Transverse colon (tissue), 4 donors: ENCODE measurements at regions not wholly inside any gene's neighbourhood (a gene's known extent, or its start where the extent isn't known, plus 50 kb on each side); places are given as distances from the start of the nearest gene placed in this dataset.

ENCODE experiments used
- DNase-seq: peaks from one replicate; pipeline ENCODE4 v3.0.0-alpha.2; 2019
- H3K27ac ChIP-seq, 4 donors: fragments of 200-600 bp; sonication (generic); 2 replicates each; pipeline ENCODE4 v1.5.1; 2016 to 2018; ENCODE audit warnings: inconsistent platforms in 4 of 4
- H3K27me3 ChIP-seq: fragments of 200-600 bp; sonication (generic); 2 replicates; pipeline ENCODE4 v1.5.1; 2017; ENCODE audit warnings: inconsistent platforms
- H3K36me3 ChIP-seq, 4 donors: fragments of 200-600 bp; sonication (generic); 2 replicates each; pipeline ENCODE4 v1.5.1; 2017 to 2019; ENCODE audit warnings: inconsistent platforms in 4 of 4
- H3K4me1 ChIP-seq, 4 donors: fragments of 200-600 bp; sonication (generic); 2 replicates each; pipeline ENCODE4 v1.5.1; 2017 to 2020; ENCODE audit warnings: inconsistent platforms in 4 of 4
- H3K4me3 ChIP-seq, 4 donors: fragments of 200-600 bp; sonication (generic); 1 replicate in 1 of 4; 2 replicates in 3 of 4; pipeline versions ENCODE4 v1.5.1 to v1.6.1; 2017 to 2019; ENCODE audit warnings: inconsistent platforms in 4 of 4
- H3K9me3 ChIP-seq, 2 donors: fragments of 200-600 bp; sonication (generic); 2 replicates each; pipeline ENCODE4 v1.5.1; 2017 to 2019; ENCODE audit warnings: inconsistent platforms in 2 of 2
- CTCF ChIP-seq, 5 experiments: fragments of 200-600 bp in 3 of 5; fragments of 450-650 bp in 2 of 5; sonication (generic) in 3 of 5; IDR thresholded peaks; 1 replicate in 2 of 5; 2 replicates in 3 of 5; pipeline ENCODE4 v1.5.1; 2016 to 2017; ENCODE audit warnings: antibody characterized with exemption in 5 of 5, inconsistent platforms in 3 of 5, mild to moderate bottlenecking in 2 of 5, moderate library complexity in 1 of 5
- EP300 ChIP-seq: sonication (generic); formaldehyde crosslinking; IDR thresholded peaks from one replicate; pipeline ENCODE4 v1.6.1; 2017; ENCODE audit warnings: antibody characterized with exemption, low read depth
- POLR2A ChIP-seq: fragments of 450-650 bp; IDR thresholded peaks from one replicate; pipeline ENCODE4 v1.6.1; 2016; ENCODE audit warnings: antibody characterized with exemption, mild to moderate bottlenecking, moderate library complexity
- POLR2AphosphoS5 ChIP-seq, 3 donors: sonication (generic); formaldehyde crosslinking; IDR thresholded peaks; one replicate each; pipeline ENCODE4 v1.6.1; 2016; ENCODE audit warnings: antibody characterized with exemption in 3 of 3
- WGBS, 2 donors: methylation state at CpG; one replicate each; pipeline ENCODE4 v1.1.5; 2018; ENCODE audit warnings: low coverage in 1 of 2; 5-methylcytosine and 5-hydroxymethylcytosine counted together
- in situ Hi-C, 4 donors: fragments of 200-750 bp; cut with MboI; loops; one replicate each; pipeline versions ENCODE4 v1.15.0 to v1.15.1; 2017; ENCODE audit warnings: low sequenced_read_pairs in 3 of 4, low pct_ligation_motif_present in 1 of 4, low pct_unique_long_range_greater_than_20kb in 1 of 4
- intact Hi-C: fragments of 100-400 bp; cut with DNase I; formaldehyde crosslinking; loops from one replicate; pipeline ENCODE4 v1.15.1; 2023; ENCODE audit warnings: low total_unique reads

DNA sequence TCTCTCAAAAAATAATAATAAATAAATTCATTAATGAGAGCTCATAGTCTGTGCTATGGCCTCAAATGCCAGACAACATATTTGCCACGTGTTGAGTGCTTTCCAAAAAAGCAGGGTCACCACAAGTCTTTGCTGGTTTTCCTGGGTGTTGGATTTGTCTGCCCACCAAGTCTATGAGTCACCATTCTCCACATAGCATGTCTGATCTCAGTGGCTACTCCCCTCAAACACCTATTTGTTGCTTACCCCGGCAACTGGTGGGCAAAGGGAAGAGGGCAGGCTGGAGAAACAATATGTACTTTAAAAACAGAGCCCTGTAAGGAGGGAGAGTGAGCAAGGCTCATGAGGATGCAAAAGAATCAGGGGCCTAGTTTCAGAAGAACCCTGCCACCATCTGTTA lies 120.0 kb upstream of the ARRDC4 start:
- no peaks in the 10 kb centered on the region for H3K27me3 ChIP-seq
- DNase-seq: no peak
- in situ Hi-C loops: no loop called here
- no peak overlapping the region for H3K4me3 ChIP-seq
- H3K4me1 ChIP-seq: no peaks in the 10 kb centered on the region
- intact Hi-C loops: no loop called here
- H3K27ac ChIP-seq: no peak overlapping the region
- TF ChIP-seq POLR2AphosphoS5 (IDR thresholded peaks at IDR 0.05) (no peak), CTCF (IDR thresholded peaks at IDR 0.05) (no peak), POLR2A (no peak), EP300 (no peak)
- H3K36me3 ChIP-seq: no peaks in the 10 kb centered on the region
- no peaks in the 10 kb centered on the region for H3K9me3 ChIP-seq
- WGBS, 2 donors: 64 to 67% methylated on average over 1 to 2 of the region's 2 CpGs

GRCh38 chr15:97841558-97841957 lies 118.9 kb upstream of the ARRDC4 start:
- no peaks in the 10 kb centered on the region for H3K4me1 ChIP-seq
- 86 to 87% methylated on average over 3 of the region's 3 CpGs for WGBS, 2 donors
- no peak overlapping the region for H3K4me3 ChIP-seq
- TF ChIP-seq EP300: no peak
- TF ChIP-seq CTCF (IDR thresholded peaks at IDR 0.05): no peak
- no peak for TF ChIP-seq POLR2AphosphoS5 (IDR thresholded peaks at IDR 0.05)
- no peak for TF ChIP-seq POLR2A
- in situ Hi-C loops: no loop called here
- H3K36me3 ChIP-seq: no peaks in the 10 kb centered on the region
- no peaks in the 10 kb centered on the region for H3K27me3 ChIP-seq
- no peak overlapping the region for H3K27ac ChIP-seq
- intact Hi-C loops: no loop called here
- DNase-seq: no peak
- H3K9me3 ChIP-seq: no peaks in the 10 kb centered on the region

- in situ Hi-C loops: no loop called here
- no peaks in the 10 kb centered on the region for H3K4me1 ChIP-seq
Measured at GRCh38 chr15:97849183-97849582, 111.3 kb upstream of the ARRDC4 start.

DNA sequence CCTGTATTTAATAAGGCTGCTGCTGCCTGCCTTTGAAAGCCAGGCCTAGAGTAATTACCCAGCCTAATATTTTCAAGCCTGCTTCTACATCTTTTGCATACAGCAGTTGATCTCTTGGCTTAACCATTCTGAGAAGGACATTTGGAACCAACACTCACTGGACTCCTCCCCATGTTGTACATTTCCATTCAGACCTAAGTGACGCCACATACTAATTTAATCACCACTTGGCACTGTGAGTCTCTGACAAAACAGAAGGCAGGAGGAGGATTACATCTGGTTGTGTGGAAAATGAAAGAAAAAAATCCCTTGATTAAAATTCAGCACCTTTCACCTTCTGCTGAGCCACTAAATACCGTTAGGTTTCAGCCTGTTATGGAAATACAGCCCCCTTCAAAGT lies 102.2 kb upstream of the ARRDC4 start:
- Histone ChIP-seq H3K36me3 (no peaks in the 10 kb centered on the region), H3K4me1 (no peaks in the 10 kb centered on the region), H3K27me3 (no peaks in the 10 kb centered on the region), H3K27ac (no peak overlapping the region), H3K4me3 (no peak overlapping the region), H3K9me3 (no peaks in the 10 kb centered on the region)
- TF ChIP-seq POLR2A: no peak
- TF ChIP-seq POLR2AphosphoS5 (IDR thresholded peaks at IDR 0.05): no peak
- TF ChIP-seq EP300: no peak
- no peak for TF ChIP-seq CTCF (IDR thresholded peaks at IDR 0.05)
- intact Hi-C loops (no loop called here), in situ Hi-C loops (no loop called here)
- no peak for DNase-seq
- whole genome bisulfite sequencing, 2 donors: 60 to 73% methylated on average over 2 of the region's 2 CpGs

More at GRCh38 chr15:97849183-97849582, 111.3 kb upstream of the ARRDC4 start:
- 81 to 86% methylated on average over 5 to 6 of the region's 6 CpGs for WGBS, 2 donors
- no peaks in the 10 kb centered on the region for H3K36me3 ChIP-seq
- intact Hi-C loops: no loop called here
- no peaks in the 10 kb centered on the region for H3K27me3 ChIP-seq
- no peak overlapping the region for H3K4me3 ChIP-seq
- H3K9me3 ChIP-seq: no peaks in the 10 kb centered on the region
- no peak for DNase-seq
- TF ChIP-seq POLR2A (no peak), CTCF (IDR thresholded peaks at IDR 0.05) (no peak), POLR2AphosphoS5 (IDR thresholded peaks at IDR 0.05) (no peak), EP300 (no peak)
- no peak overlapping the region for H3K27ac ChIP-seq
